HuH-7 (cell line): ENCODE measurements at regions not wholly inside any gene's neighbourhood (a gene's known extent, or its start where the extent isn't known, plus 50 kb on each side); places are given as distances from the start of the nearest gene placed in this dataset.

ENCODE experiments used
- DNase-seq: peaks from one replicate; pipeline ENCODE4 v3.0.0; 2011; ENCODE audit warnings: low spot score

DNA sequence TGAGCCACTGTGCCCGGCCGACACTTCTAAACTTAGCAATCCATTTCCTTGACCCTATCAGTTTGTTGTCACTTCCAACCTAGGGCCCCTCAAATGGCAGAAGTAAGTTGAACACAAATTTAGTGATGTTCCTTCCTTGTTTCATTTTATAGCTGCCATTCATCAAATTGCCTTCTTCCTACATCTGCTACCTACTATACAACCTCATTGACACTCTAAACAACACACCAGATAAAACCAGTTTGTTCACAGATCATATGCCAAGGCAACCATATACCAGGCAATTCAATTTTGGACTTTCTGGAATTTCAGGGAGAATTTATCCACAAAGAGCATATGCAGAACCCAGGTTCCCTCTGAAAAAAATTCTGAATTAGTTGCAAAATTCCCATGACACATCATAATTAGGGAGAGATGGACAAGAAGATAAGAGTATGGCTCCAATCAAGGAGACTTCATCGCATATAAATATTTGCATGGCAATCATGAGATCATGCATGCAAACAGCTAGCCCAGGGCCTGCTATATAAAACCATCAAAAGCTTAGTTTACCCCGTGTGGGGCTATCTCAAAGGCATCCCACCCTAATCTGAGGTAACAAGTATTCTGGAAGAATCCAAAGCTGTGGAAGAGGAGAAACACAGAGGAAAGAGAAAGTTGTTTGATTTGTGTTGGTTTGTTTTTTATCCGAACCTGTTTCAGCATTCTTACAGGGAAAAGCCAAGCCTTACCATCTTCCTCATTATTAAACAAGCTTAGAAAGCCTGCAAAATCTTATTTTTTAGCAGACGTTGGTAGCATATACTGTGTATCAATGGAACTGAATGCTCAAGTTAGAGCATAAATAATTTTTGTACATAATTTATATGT, 132.8 kb upstream of the TNFAIP3 start:
- no peak for DNase-seq

DNA sequence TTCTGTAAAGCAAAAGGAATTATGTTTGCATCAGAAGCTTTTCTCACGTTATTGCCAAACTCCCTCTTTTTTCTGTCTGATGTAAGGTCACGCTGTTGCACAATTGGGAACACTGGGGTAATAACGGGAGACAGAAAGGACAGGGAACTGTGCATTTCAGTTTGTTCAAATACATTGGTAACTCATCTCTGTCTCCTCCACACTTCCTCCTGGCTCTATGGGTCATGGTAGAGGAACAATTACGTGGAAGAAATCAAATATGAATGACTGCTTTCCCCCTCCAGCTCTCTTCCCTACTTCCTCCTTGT, 132.2 kb upstream of the TNFAIP3 start:
- DNase-seq, result no peak

DNA sequence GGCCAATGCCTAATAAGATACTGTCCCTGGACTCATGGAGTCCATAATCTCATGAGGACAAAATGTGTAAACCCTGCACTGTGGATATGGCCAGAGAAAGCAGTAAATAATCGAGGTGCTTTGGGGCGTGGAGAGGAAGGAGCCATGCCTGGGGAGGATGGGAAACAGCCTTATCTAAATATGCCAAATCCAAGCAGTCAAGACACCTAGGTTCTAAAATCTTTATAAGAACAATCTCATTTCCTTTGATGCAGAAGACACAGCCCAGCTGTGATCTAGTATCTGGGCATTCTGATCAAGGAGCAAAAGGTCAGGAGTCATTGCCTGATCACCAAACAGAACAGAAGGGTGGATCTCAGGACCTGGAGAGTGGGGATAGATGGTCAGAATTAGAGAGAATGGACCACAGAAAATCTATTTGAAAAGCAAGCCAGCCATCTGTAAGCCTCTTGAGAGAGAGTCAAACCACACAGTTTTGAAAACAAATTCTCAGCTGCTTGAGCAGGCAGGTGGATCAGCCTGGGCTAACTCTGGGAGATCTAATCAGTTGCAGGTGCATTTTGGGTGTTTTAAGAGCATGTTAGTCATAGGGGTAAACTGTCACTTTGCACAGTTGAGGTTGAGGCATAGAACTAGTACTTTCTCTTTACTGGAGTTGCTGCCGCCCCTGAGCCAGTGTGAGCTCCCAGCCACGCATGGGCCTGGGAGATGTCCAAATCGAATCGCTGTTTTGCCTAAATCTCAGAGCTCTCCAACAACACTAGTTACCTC, 130.8 kb upstream of the TNFAIP3 start:
- no peak for DNase-seq

DNA sequence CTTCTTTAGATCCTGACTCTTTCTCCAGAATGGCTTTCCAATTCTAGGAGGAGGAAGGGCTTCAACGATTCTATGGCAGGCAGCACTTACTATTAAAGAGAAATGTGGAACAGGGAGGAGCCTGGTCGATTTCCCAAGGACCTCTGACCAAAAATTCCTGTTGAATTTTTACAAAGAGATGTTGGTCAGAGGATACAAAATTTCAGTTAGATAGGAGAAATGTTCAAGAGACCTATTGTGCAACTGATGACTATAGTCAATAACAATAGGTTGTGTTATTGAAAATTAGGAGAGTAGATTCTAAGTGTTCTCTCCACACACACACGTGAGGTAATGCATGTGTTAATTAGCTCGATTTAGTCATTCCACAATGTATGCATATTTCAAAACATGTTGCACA, 130.1 kb upstream of the TNFAIP3 start:
- no peak for DNase-seq

DNA sequence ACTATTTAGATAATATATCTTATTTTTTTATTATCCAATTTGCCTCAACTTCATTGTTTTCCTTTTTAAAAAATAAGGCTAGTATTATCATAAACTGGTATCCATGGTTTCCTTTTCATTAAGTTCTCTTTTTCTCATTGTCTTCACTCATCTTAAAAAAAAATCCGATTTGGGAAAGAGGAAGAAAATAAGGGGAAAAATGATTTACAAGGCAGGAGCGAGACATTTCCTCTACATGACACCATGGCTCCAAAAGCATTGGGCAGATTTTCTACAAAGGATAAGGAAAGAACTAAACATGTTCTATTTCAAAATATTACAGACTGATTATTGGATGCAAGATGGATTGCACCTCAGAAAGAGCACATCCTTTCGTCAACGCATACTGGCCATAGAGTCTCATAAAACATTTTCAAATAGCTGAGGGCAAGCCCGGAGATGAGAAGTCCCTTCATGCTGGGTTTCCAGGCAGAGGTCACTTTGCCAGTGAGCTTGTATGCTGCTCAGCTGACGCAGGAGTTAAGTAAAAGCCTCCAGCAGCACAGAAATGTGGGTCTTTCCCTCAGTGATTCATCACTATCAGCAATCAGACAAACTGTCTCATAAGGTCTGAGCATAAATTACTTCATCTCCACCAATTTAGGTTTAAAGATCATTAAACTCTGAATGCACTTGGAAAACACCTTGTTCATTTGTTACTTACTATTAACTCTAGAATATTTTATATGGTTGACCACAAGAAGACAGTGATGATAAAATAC, 129.0 kb upstream of the TNFAIP3 start:
- no peak for DNase-seq

DNA sequence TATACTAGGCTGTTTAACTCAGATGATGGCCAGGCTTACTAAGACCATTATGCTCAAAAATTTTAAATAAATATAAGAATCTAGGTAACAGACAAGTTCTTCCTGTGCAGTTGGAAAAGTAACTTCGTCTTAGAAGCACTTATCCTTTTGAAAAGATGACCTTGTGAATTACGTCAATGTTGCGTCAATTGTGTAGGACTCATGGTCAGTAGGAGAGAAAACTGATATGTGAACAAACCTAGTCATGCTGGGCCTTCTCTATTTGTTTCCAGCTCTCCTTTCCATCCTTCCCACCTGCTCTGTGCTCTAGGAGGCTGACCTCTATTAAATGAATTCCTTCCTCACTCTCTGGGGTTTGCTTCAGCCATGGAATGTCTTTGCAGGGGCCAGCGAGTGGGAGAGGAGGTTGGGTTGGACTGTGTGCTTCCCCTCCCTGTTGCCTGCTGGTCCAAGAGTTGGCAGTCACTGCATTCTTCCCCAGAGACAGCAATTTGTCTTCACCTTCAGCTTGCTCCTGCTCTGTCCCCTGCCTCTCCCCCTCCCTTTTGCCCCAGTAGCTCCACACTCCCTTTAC, 128.0 kb upstream of the TNFAIP3 start:
- no peak for DNase-seq

DNA sequence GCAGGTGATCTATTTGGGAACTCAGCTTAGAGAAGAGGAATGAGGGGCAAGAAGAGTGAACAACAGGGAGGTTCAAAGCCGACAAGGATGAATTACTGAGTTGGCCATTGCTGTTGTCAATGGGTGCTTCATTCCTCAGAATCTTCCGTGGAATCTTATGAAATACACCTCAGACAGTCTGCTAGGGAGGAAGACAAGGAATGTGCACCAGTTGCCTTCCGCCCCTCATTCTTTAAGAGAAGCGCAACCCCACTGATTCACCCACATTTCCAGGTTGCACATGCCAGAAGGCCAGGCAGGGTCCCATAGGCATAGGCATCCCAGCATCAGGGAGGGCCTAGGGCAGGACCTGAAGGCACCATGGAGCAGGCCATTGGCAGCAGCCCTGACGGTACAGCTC, 127.5 kb upstream of the TNFAIP3 start:
- DNase-seq, result no peak

DNA sequence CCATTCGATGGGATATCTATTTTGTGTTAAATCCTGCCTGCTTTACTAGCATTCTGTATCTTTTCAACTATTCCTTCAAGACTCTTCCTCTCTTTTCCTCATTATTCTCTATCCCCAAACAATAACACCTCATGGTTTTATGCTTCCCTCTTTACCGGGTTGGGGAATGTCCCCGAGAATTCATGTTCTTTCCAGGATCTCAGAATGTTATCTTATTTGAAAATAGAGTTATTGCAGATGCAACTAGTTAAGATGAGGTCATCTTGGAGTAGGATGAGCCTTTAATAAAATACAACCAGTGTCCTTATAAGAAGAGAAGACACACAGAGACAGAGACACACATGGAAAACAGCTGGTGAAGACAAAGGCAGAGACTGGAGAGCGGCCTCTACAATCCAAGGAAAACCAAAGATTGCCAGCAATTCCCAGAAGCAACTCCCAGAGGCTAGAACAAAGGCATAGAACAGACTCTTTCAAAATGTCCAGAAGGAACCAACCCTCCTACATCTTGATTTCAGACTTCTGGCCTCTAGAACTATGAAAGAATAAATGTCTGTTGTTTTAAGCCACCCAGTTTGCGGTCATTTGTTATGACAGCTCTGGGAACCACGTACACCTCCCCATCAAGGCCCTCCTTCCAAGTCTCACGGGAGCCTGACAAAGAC, 126.8 kb upstream of the TNFAIP3 start:
- DNase-seq, result no peak

DNA sequence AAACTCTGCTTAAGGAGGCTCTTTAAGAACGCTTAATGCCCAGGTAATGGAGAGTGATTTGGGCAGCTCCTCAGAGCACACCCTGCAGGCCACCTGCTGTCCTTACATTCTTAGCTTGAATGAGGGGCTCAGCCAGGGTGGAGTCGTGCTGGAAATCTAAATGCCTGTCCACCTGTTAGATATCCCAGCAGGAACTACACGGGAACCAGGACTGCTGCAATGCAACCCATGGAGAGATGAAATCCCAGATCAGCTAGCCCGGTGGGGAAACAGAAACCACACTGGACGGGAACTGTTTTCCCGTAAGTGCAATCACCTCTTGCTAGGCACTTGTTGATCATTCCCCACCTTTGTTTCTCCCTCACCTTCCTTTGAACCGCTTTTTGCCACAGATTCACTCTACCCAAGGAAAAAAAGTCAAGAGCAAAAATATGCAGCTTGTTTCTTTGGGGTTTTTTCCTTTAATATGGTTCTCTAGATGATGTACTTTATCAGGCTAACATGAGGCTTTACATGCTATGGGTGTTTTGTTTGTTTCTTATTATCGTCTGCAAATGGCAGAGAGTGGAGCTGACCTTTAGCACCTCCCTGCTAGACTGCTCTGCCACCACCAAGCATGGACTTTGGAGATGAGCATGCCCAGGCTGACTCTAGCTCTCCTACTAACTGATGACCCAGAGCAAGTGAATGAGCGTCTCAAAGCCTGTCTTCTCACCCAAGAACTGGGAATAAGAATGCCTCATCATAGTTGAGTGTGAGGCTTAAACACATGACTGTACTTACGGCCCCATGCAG, 125.9 kb upstream of the TNFAIP3 start:
- DNase-seq, result no peak

DNA sequence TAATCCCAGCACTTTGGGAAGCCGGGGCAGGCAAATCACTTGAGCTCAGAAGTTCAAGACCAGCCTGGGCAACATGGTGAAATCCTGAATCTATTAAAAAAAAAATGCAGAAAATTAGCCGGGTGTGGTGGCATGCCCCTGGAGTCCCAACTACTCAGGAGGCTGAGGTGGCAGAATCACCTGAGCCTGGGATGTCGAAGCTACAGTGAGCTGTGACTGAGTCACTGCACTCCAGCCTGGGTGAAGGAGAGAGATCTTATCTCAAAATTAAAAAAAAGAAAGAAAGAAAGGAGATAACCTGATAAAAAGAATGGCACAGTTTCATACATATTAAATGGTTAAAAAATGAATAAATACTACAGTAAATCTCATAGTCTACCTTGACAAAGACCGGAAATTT, 123.6 kb upstream of the TNFAIP3 start:
- DNase-seq, result no peak

DNA sequence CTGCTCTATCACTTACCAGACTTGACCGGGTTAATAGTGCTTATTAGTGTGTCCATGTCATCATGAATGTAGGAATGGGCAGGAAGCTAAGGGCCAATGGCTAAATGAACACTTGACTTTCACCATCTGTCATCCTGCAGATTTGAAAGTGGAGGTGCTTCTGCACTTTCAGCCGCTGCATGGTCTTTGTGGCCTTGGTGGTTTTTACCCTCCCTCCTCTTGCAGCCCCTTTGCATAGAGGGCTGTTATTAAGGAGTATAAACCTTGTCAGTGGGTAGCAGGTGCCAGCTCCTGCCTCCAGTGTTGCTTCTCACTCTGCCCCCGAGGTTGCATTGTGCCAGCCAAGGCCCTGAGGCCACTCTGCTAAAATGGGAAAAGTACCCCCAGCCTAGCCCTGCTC, 122.2 kb upstream of the TNFAIP3 start:
- DNase-seq, result no peak

DNA sequence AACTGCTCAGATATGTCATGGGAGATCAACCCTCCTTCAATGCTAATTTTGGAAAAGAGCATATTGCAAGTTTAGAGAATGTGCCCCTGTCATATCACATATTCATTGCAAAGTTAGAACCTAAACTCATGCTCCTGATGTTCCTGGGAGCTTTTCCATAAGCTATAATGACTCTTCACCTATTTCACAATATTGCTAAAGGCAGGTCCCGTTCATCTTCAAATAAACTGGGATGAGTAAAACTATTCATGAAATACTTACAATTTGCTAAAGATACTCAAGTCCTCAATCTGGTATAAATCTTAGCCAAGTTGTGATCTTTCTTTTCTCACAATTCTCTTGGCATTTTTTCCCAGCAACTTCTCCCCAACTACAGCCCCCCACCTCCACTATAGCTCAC, 121.7 kb upstream of the TNFAIP3 start:
- DNase-seq, result no peak

DNA sequence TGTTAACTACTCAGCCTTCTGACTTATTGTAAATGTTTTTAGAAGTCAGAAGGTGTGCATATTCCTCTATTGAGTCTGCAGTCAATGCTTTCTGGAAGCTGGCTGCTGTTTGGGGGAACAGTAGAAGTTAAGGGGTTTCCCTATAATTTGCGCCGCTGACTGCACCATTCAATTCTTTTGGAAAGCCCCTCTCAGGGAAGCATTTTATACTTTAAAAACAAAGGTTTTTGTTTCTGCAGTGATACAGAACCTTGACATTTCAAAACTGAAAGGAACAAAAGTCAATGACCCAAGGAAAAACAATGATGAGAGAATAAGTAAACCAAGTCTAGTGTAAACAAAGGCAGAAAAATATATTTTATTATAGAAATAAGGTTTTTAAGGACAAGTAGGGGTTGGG, 120.8 kb upstream of the TNFAIP3 start:
- DNase-seq, result no peak

DNA sequence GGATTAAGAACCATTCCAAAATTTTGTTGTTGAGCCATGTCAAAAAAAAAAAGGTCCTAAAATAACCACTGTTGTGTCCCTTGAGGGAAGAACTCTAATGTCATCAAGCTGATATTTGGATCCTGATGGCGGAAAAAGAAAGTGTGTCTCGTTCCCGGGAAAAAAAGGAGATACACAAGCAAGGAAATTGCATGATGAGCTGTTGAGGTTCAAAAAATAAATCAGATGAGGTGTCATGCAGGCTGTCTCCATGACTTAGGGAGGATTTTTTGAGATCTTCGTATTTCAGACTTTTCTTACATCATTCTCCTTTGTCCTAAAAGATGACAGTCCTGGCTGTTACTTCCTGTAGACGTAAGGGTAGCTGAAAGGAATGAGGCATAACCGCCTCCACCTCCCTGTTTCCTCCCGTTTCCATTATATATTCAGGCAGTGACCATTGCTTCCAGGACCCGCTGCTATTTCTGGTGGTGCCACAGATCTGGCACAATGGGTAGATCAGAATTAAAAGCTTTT, 117.3 kb upstream of the TNFAIP3 start:
- no peak for DNase-seq

DNA sequence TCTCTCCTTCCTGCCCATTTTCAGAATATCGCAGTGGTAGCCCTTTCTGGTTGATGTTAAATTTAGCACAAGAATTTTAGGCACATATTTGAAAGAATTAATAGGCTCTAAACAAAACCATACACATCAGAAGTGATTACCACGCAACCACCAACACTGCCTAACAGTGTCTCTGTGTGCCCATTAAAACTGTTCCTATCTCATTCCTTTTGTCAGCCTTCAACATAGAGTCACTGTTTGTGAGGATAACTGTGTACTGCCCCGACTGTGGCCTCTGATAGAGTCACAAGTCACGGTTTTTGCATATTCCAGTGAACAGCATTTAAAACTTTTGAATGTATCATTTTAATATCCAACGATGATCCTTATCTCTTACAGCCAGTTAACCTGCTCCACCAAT, 116.8 kb upstream of the TNFAIP3 start:
- no peak for DNase-seq

DNA sequence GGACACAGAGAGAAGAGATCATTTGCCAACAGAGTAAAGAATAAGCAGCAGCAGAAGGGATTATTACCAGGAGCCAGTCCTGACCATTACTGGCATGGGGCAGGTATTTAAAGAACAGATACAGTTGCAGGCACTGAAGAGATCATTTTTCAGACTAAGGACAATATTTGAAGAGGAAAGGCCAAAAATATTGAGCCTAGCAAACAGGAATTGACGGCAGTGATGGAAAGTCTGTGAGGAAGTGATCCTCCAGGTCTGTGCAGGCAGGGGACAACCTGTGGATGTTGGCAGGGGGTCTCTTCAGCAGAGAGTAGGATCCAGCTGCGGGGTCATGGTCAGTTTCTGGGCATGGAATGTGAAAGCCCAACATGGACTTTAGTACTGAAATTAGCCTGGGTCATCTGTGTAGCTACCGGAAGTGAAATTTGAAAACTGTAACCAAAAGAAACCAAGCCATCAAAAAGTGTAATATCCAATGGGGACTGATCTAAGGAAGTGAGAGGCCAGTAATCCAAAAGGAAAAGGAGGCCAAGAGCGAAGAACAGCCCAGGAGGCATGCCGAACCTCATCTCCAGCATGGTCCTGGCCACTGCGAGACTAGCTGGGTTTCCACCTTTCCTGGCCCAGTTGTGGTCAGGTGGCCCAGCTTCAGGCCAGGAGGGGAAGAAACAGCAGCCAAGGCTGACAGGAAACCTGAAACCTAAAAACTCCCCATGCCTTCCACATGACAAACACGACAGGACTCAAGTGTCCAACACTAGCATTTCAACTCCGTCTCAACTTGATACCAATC, 115.1 kb upstream of the TNFAIP3 start:
- DNase-seq, result no peak

DNA sequence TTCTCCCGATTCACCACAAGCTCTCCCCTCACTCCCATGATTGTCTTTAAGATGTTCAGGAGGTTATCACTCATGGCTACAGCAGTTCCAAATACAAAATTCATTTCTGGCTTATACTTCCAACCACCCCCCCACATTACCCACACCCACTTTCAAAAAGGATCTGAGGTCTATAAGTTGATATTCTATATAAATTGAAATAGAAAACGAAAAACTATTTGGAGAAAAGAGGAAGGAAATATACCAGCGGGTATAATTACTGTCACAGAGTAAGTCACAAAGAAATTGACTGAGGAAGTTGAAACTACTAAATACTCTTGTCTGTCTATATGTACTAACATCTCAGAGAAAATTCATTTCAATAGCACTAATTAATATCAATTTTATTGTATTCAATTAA, 112.7 kb upstream of the TNFAIP3 start:
- DNase-seq, result no peak

DNA sequence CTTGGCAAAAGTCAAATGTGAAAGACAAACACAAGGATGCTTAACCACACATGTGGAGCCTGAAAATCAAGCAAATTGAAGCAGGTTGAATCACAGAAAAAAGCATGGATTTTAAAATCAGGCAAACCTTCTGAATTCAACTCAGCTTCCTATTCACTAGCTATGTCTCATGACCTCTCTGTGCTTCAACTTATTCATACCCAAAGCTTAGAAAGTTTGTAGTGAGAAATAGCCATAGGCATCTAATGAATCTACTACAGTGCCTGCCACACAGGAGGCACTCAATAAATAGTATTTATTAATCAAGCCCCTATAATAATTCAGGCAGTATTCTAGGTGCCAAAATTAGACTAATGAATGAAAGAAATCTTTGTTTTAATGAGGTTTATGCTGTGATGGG, 112.2 kb upstream of the TNFAIP3 start:
- DNase-seq, result no peak

DNA sequence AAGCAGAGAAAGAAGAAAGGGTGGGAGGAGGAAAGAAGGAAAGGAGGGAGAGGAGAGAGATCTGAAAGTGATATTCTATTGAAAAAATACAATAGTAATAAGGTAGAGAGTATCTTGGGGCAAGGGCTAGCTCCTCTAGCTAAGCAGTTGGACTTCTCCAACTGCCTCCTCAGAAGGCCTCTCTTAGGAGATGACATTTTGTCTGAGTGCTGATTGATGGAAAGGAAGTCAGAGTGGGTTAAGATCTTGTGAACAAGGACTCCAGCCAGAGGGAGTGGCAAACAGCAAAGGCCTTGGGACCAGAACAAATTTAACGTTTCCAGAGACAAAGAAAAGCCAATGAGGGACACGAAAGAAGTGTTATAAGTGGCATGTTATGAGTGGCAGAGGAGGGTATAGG, 111.8 kb upstream of the TNFAIP3 start:
- no peak for DNase-seq

DNA sequence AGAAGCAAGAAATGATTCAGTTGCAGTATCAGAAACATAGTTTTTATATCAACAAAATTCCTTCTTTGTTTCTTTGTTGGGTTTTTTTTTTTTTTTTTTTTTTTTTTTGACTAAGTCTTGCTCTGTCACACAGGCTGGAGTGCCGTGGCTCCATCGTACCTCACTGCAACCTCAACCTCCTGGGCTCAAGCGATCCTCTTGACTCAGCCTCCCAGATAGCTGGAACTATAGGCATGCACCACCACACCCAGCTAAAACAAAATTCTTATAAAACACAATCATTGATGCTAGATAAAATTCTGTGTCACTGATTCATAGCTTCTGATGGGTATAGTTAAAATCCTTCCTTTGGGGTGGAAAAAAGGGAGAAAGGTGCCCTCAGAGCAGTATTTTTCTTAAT, 110.3 kb upstream of the TNFAIP3 start:
- no peak for DNase-seq
